HepG2 (cell line): ENCODE measurements at regions not wholly inside any gene's neighbourhood (a gene's known extent, or its start where the extent isn't known, plus 50 kb on each side); places are given as distances from the start of the nearest gene placed in this dataset.

Experiments
- ATAC-seq: fragments of 200-7000 bp; cut with Tn5 transposase; 3 replicates; pipeline ENCODE4 v1.9.1; 2020; ENCODE audit warnings: mild to moderate bottlenecking, moderate library complexity
- BruUV-seq: library from RNA; stranded (reverse); fragments of 400-500 nt; replicated peaks from 2 replicates; lab custom pipeline; 2021; lab: Mats Ljungman, UMichigan
- CTCF ChIA-PET: fragments of 300-600 bp; formaldehyde crosslinking; extraction: SDS; loops from one replicate; lab custom pipeline; 2021; ENCODE audit warnings: low total read pairs, inconsistent platforms, low intra/inter-chr PET ratio; lab: Yijun Ruan, JAX
- POLR2A ChIA-PET: fragments of 350-600 bp; sonication (Branson Sonifier 250); formaldehyde crosslinking; loops from one replicate; lab custom pipeline; 2020; ENCODE audit warnings: antibody characterized with exemption, inconsistent platforms; lab: Yijun Ruan, JAX
- DNase-seq: peaks from one replicate; pipeline ENCODE4 v3.0.0-alpha.2; 2015; ENCODE audit warnings: low spot score
- FAIRE-seq: peaks from 3 replicates; lab custom pipeline; 2011; peaks lifted over from hg19 to GRCh38; lab: Jason Lieb, UNC
- H2AFZ ChIP-seq: one replicate; pipeline ENCODE4 v1.6.1; 2011; ENCODE audit warnings: low read length, inconsistent platforms
- H3K27ac ChIP-seq: fragments of 300-600 bp; 3 replicates; pipeline ENCODE4 v1.8.0; 2011; ENCODE audit warnings: mixed run types, mild to moderate bottlenecking, mixed read lengths, low read length, inconsistent platforms; ENCODE audit not compliant: insufficient read depth; ENCODE audit errors: extremely low read length
- H3K27me3 ChIP-seq, 2 experiments: fragments of 200-600 bp in 1 of 2; 2 replicates in 1 of 2; 3 replicates in 1 of 2; pipeline versions ENCODE4 v1.6.0 to v1.8.0; 2011; ENCODE audit warnings: low read length in 2 of 2, mild to moderate bottlenecking in 2 of 2, moderate library complexity in 2 of 2, inconsistent platforms in 1 of 2; ENCODE audit not compliant: insufficient read depth in 2 of 2, control insufficient read depth in 1 of 2
- H3K36me3 ChIP-seq, 2 experiments: fragments of 200-600 bp in 1 of 2; replicated peaks in 1 of 2; 2 replicates in 1 of 2; 3 replicates in 1 of 2; pipeline versions ENCODE4 v1.5.1 to v1.8.0; 2011; ENCODE audit warnings: low read length in 2 of 2, inconsistent platforms in 1 of 2; ENCODE audit not compliant: insufficient read depth in 2 of 2, control insufficient read depth in 1 of 2
- H3K4me1 ChIP-seq: 2 replicates; pipeline ENCODE4 v1.5.1; 2012; ENCODE audit warnings: low read length, inconsistent platforms; ENCODE audit not compliant: insufficient read depth
- H3K4me2 ChIP-seq: 2 replicates; pipeline ENCODE4 v1.6.0; 2011; ENCODE audit warnings: low read depth, low read length, inconsistent platforms
- H3K4me3 ChIP-seq, 3 experiments: fragments of 200-600 bp in 1 of 3; sonication (generic), shearing (Covaris generic) in 1 of 3; replicated peaks in 1 of 3; 2 replicates each; pipeline ENCODE4 v1.5.1; 2011 to 2016; ENCODE audit warnings: low read length in 3 of 3, inconsistent platforms in 2 of 3, low read depth in 2 of 3, mild to moderate bottlenecking in 2 of 3, control low read depth in 1 of 3, mixed read lengths in 1 of 3; ENCODE audit not compliant: insufficient read depth in 1 of 3
- H3K79me2 ChIP-seq: one replicate; pipeline ENCODE4 v1.6.1; 2011; ENCODE audit warnings: low read length, inconsistent platforms; ENCODE audit not compliant: insufficient read depth
- H3K9ac ChIP-seq: 2 replicates; pipeline ENCODE4 v1.6.0; 2011; ENCODE audit warnings: mild to moderate bottlenecking, low read depth, low read length, inconsistent platforms; ENCODE audit not compliant: insufficient read depth
- H3K9me3 ChIP-seq: 2 replicates; pipeline ENCODE4 v1.5.1; 2012; ENCODE audit warnings: mild to moderate bottlenecking, low read length
- H4K20me1 ChIP-seq: 2 replicates; pipeline ENCODE4 v1.6.0; 2011; ENCODE audit warnings: inconsistent platforms, mild to moderate bottlenecking, low read length, moderate library complexity; ENCODE audit not compliant: insufficient read depth
- ATM ChIP-seq: fragments of 450-650 bp; IDR thresholded peaks from 2 replicates; pipeline ENCODE4 v1.7.1; 2017; ENCODE audit warnings: mild to moderate bottlenecking, borderline replicate concordance
- BRD4 ChIP-seq: sonication (generic); formaldehyde crosslinking; IDR thresholded peaks from 2 replicates; pipeline ENCODE4 v1.4.0; 2020; ENCODE audit warnings: missing genetic modification reagents
- EP300 ChIP-seq, 3 experiments: sonication (generic) in 1 of 3; formaldehyde crosslinking in 1 of 3; IDR thresholded peaks; 2 replicates each; pipeline versions ENCODE4 v1.5.1 to v1.6.1; 2011 to 2020; ENCODE audit warnings: low read depth in 2 of 3, low read length in 2 of 3, borderline replicate concordance in 1 of 3, improper control_type of control experiment in 1 of 3, mild to moderate bottlenecking in 1 of 3, missing genetic modification reagents in 1 of 3, moderate library complexity in 1 of 3
- FOXK2 ChIP-seq: fragments of 450-650 bp; IDR thresholded peaks from 2 replicates; pipeline ENCODE4 v1.6.1; 2016
- FUBP1 ChIP-seq: sonication (generic); formaldehyde crosslinking; IDR thresholded peaks from 2 replicates; pipeline ENCODE4 v1.5.1; 2020; ENCODE audit warnings: missing genetic modification reagents, mild to moderate bottlenecking, borderline replicate concordance
- NR2F2 ChIP-seq: IDR thresholded peaks from 2 replicates; pipeline ENCODE4 v1.6.1; 2012; ENCODE audit warnings: low read depth, inconsistent platforms, borderline replicate concordance
- RBM22 ChIP-seq: fragments of 200-400 bp; formaldehyde crosslinking; optimal IDR thresholded peaks from 2 replicates; pipeline ENCODE3; 2017; ENCODE audit warnings: mild to moderate bottlenecking, low read length, moderate library complexity
- SIX4 ChIP-seq: sonication (generic); formaldehyde crosslinking; IDR thresholded peaks from 2 replicates; pipeline ENCODE4 v1.4.0; 2020; ENCODE audit warnings: missing genetic modification reagents
- SUZ12 ChIP-seq: fragments of 150-350 bp; IDR thresholded peaks from 2 replicates; pipeline ENCODE4 v1.6.1; 2014; ENCODE audit warnings: low read depth, low read length
- TBX2 ChIP-seq: sonication (generic); formaldehyde crosslinking; IDR thresholded peaks from 2 replicates; pipeline ENCODE4 v1.5.0; 2020; ENCODE audit warnings: missing genetic modification reagents, mild to moderate bottlenecking, borderline replicate concordance
- ZNF12 ChIP-seq: sonication (generic); formaldehyde crosslinking; IDR thresholded peaks from 2 replicates; pipeline ENCODE4 v1.5.0; 2020; ENCODE audit warnings: missing genetic modification reagents
- ZNF484 ChIP-seq: sonication (generic); formaldehyde crosslinking; IDR thresholded peaks from 2 replicates; pipeline ENCODE4 v1.5.1; 2020; ENCODE audit warnings: mild to moderate bottlenecking, low read depth, missing genetic modification reagents, borderline replicate concordance
- ZNF550 ChIP-seq: sonication (generic); formaldehyde crosslinking; IDR thresholded peaks from 2 replicates; pipeline ENCODE4 v1.4.0; 2020; ENCODE audit warnings: mild to moderate bottlenecking, missing genetic modification reagents, borderline replicate concordance
- ZSCAN21 ChIP-seq: sonication (generic); formaldehyde crosslinking; IDR thresholded peaks from 2 replicates; pipeline ENCODE4 v1.8.0; 2022; ENCODE audit warnings: mild to moderate bottlenecking, missing genetic modification reagents, moderate library complexity, borderline replicate concordance
- ZSCAN29 ChIP-seq: sonication (generic); formaldehyde crosslinking; conservative IDR thresholded peaks from 2 replicates; pipeline ENCODE4 v1.4.0; 2020; ENCODE audit warnings: mild to moderate bottlenecking, missing genetic modification reagents
- whole genome bisulfite sequencing: methylation state at CpG from one replicate; pipeline ENCODE4 v1.1.6; 2017; ENCODE audit warnings: low lambda C conversion rate; 5-methylcytosine and 5-hydroxymethylcytosine counted together
- in situ Hi-C: cut with HindIII; loops from 2 replicates; pipeline ENCODE4 v1.10.0; 2017; ENCODE audit warnings: low pct_unique_long_range_greater_than_20kb; ENCODE audit not compliant: extremely low pct_ligation_motif_present
- intact Hi-C: fragments of 100-400 bp; cut with micrococcal nuclease; formaldehyde crosslinking; loops from one replicate; pipeline ENCODE4 v1.10.0; 2022; ENCODE audit not compliant: unreplicated experiment

- TF ChIP-seq FUBP1 (CRISPR knock-in tag) (no peak), TBX2 (CRISPR knock-in tag) (no peak), SUZ12 (no peak), RBM22 (no peak), SIX4 (CRISPR knock-in tag) (no peak), ZNF550 (CRISPR knock-in tag) (no peak), ATM (no peak), ZSCAN21 (no peak), EP300 (IDR thresholded peaks at IDR 0.05; ENCODE audit: low read depth in 2 of 2, low read length in 2 of 2) (no peak), EP300 (CRISPR knock-in tag; IDR thresholded peaks at IDR 0.05; ENCODE audit: borderline replicate concordance) (no peak), ZNF484 (no peak), FOXK2 (no peak), ZNF12 (CRISPR knock-in tag) (no peak), NR2F2 (no peak), BRD4 (CRISPR knock-in tag) (no peak), ZSCAN29 (CRISPR knock-in tag) (no peak)
- Histone ChIP-seq H2AFZ (no peak overlapping the region), H3K27ac (no peak overlapping the region), H3K36me3 (no peaks in the 10 kb centered on the region), H3K4me2 (no peak overlapping the region), H3K4me1 (no peaks in the 10 kb centered on the region), H3K79me2 (no peaks in the 10 kb centered on the region), H3K27me3 (no peaks in the 10 kb centered on the region), H3K4me3 (no peak overlapping the region), H3K9me3 (peaks cover 16% of the 10 kb centered on the region), H3K9ac (no peak overlapping the region), H4K20me1 (no peaks in the 10 kb centered on the region)
- CTCF ChIA-PET: no interaction called here
- POLR2A ChIA-PET: no interaction called here
- intact Hi-C loops: no loop called here
- no peak for DNase-seq
- no peak for ATAC-seq
- in situ Hi-C loops: no loop called here
- WGBS: 7% methylated on average over 6 of the region's 7 CpGs
- BruUV-seq: no TSS peak
- FAIRE-seq: no peak
These were observed 270.2 kb downstream of the ELAVL2 start for GRCh38 chr9:23555851-23556250.
